SK-N-SH (cell line): ENCODE measurements at regions not wholly inside any gene's neighbourhood (a gene's known extent, or its start where the extent isn't known, plus 50 kb on each side); places are given as distances from the start of the nearest gene placed in this dataset.

ENCODE experiments used
- CTCF ChIA-PET: fragments of 300-600, 350-600 bp; formaldehyde crosslinking; extraction: SDS; loops from one replicate; lab custom pipeline; 2021; lab: Yijun Ruan, JAX
- POLR2A ChIA-PET: fragments of 350-600 bp; sonication (Branson Sonifier 250); formaldehyde crosslinking; extraction: SDS; loops from one replicate; lab custom pipeline; 2020; ENCODE audit warnings: antibody characterized with exemption, inconsistent platforms; lab: Yijun Ruan, JAX
- DNase-seq: peaks from one replicate; pipeline ENCODE4 v3.0.0; 2012
- H2AFZ ChIP-seq: fragments of 200-600 bp; sonication (generic); 2 replicates; pipeline ENCODE4 v1.8.1; 2016; ENCODE audit warnings: antibody characterized with exemption, mild to moderate bottlenecking, low read depth
- H3F3A ChIP-seq: fragments of 200-600 bp; sonication (generic); replicated peaks from 2 replicates; pipeline ENCODE3; 2016; ENCODE audit warnings: antibody characterized with exemption, mild to moderate bottlenecking; ENCODE audit not compliant: insufficient read depth
- H3K27ac ChIP-seq, 2 experiments: fragments of 200-500 bp in 1 of 2; fragments of 200-600 bp in 1 of 2; sonication (Bioruptor generic) in 1 of 2; sonication (generic), shearing (Covaris generic) in 1 of 2; 2 replicates each; pipeline versions ENCODE4 v1.5.1 to v1.6.1; 2014 to 2016; ENCODE audit warnings: low read depth in 2 of 2, inconsistent platforms in 1 of 2, low read length in 1 of 2, mild to moderate bottlenecking in 1 of 2, mixed read lengths in 1 of 2
- H3K27me3 ChIP-seq: fragments of 200-600 bp; sonication (generic), shearing (Covaris generic); 2 replicates; pipeline ENCODE4 v1.6.1; 2016; ENCODE audit warnings: mixed run types; ENCODE audit not compliant: insufficient read depth
- H3K36me3 ChIP-seq, 2 experiments: fragments of 200-500 bp in 1 of 2; fragments of 200-600 bp in 1 of 2; sonication (Bioruptor generic) in 1 of 2; sonication (generic) in 1 of 2; replicated peaks in 1 of 2; 2 replicates each; pipeline versions ENCODE3 to v1.5.1; 2014 to 2016; ENCODE audit warnings: low read length in 1 of 2, mild to moderate bottlenecking in 1 of 2; ENCODE audit not compliant: insufficient read depth in 2 of 2, control insufficient read depth in 1 of 2
- H3K4me1 ChIP-seq, 2 experiments: fragments of 200-500 bp in 1 of 2; fragments of 200-600 bp in 1 of 2; sonication (Bioruptor generic) in 1 of 2; sonication (generic), shearing (Covaris generic) in 1 of 2; 2 replicates each; pipeline versions ENCODE4 v1.5.1 to v1.6.1; 2014 to 2016; ENCODE audit warnings: low read depth in 1 of 2, low read length in 1 of 2, mixed run types in 1 of 2; ENCODE audit not compliant: insufficient read depth in 2 of 2, control insufficient read depth in 1 of 2
- H3K4me2 ChIP-seq: fragments of 200-600 bp; sonication (generic), shearing (Covaris generic); 2 replicates; pipeline ENCODE4 v1.6.1; 2017; ENCODE audit warnings: mixed run types
- H3K4me3 ChIP-seq, 2 experiments: fragments of 200-500 bp in 1 of 2; fragments of 200-600 bp in 1 of 2; sonication (Bioruptor generic) in 1 of 2; sonication (generic), shearing (Covaris generic) in 1 of 2; 2 replicates each; pipeline versions ENCODE4 v1.5.1 to v1.8.1; 2014 to 2016; ENCODE audit warnings: low read depth in 2 of 2, inconsistent platforms in 1 of 2, low read length in 1 of 2, mild to moderate bottlenecking in 1 of 2, mixed read lengths in 1 of 2, moderate library complexity in 1 of 2
- H3K79me2 ChIP-seq: fragments of 200-600 bp; sonication (generic); 2 replicates; pipeline ENCODE4 v1.8.1; 2017; ENCODE audit warnings: mild to moderate bottlenecking; ENCODE audit not compliant: insufficient read depth
- H3K9ac ChIP-seq: fragments of 200-600 bp; sonication (generic); 2 replicates; pipeline ENCODE4 v1.6.1; 2017; ENCODE audit warnings: mixed run types
- H3K9me2 ChIP-seq: fragments of 200-600 bp; sonication (generic); 2 replicates; pipeline ENCODE4 v1.6.1; 2017; ENCODE audit warnings: mixed run types
- H3K9me3 ChIP-seq: fragments of 200-600 bp; sonication (generic); 2 replicates; pipeline ENCODE4 v1.6.1; 2017; ENCODE audit warnings: mixed run types, mild to moderate bottlenecking, moderate library complexity
- H4K20me1 ChIP-seq: fragments of 200-600 bp; sonication (generic); 2 replicates; pipeline ENCODE4 v1.6.1; 2017; ENCODE audit warnings: mild to moderate bottlenecking, mixed run types; ENCODE audit not compliant: insufficient read depth
- CHD2 ChIP-seq: fragments of 150-350 bp; IDR thresholded peaks from 2 replicates; pipeline ENCODE4 v1.6.1; 2018; ENCODE audit warnings: low read length; ENCODE audit not compliant: partially characterized antibody
- GATA2 ChIP-seq: sonication (generic); formaldehyde crosslinking; IDR thresholded peaks from 2 replicates; pipeline ENCODE4 v1.5.0; 2020; ENCODE audit warnings: mild to moderate bottlenecking, missing genetic modification reagents
- NRF1 ChIP-seq: IDR thresholded peaks from 2 replicates; pipeline ENCODE4 v1.6.1; 2012; ENCODE audit warnings: low read depth, mild to moderate bottlenecking, low read length
- RXRA ChIP-seq: IDR thresholded peaks from 2 replicates; pipeline ENCODE4 v1.4.0; 2012; ENCODE audit warnings: low read depth, mild to moderate bottlenecking, borderline replicate concordance
- SMC3 ChIP-seq: IDR thresholded peaks from 2 replicates; pipeline ENCODE4 v1.6.1; 2012; ENCODE audit warnings: low read depth, low read length, improper control_type of control experiment
- TAF1 ChIP-seq: IDR thresholded peaks from 2 replicates; pipeline ENCODE4 v1.6.1; 2012; ENCODE audit warnings: low read depth, mild to moderate bottlenecking, low read length, moderate library complexity, borderline replicate concordance
- WGBS: methylation state at CpG from one replicate; pipeline ENCODE4 v1.1.6; 2017; ENCODE audit warnings: low lambda C conversion rate; 5-methylcytosine and 5-hydroxymethylcytosine counted together
- TF ChIP-seq, protein P1 (sequence below): IDR thresholded peaks from 2 replicates; pipeline ENCODE4 v1.4.0; 2012; ENCODE audit warnings: low read depth
- TF ChIP-seq, protein P2 (sequence below): IDR thresholded peaks from 2 replicates; pipeline ENCODE4; 2012
- TF ChIP-seq, protein P3 (sequence below): fragments of 150-350 bp; IDR thresholded peaks from 2 replicates; pipeline ENCODE4 v1.6.1; 2016; ENCODE audit warnings: mild to moderate bottlenecking, low read depth, low read length
- TF ChIP-seq, protein P4 (sequence below): fragments of 200-600 bp; sonication (generic); IDR thresholded peaks from 2 replicates; pipeline ENCODE4 v1.6.1; 2017; ENCODE audit warnings: antibody characterized with exemption, mild to moderate bottlenecking, moderate library complexity

DNA sequence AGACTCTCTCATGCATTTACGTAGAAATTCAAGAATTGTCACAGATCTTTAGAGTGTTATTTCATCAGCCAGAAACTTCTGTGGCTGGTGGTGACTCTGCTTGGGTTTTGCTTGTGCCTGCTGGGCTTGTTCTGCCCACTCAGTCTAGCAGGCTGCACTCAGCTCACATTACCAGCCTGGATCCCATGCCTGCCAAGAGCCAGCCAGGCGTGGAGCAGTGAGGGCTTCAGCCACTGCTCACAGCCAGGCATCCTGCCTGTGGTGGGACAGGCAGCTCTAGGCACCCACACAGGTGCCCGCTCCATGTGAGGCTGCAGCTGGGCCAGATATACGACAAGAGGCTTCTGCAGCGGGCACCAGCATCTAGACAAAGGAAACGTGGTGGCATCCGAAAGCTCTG is 1213.3 kb upstream of the RAG2 start:
- H2AFZ ChIP-seq, result no peak overlapping the region
- 46% methylated on average over 7 of the region's 7 CpGs for WGBS
- DNase-seq, result no peak
- no peaks in the 10 kb centered on the region for H4K20me1 ChIP-seq
- H3K9ac ChIP-seq, result no peak overlapping the region
- no peaks in the 10 kb centered on the region for H3F3A ChIP-seq
- no peaks in the 10 kb centered on the region for H3K9me3 ChIP-seq
- H3K4me1 ChIP-seq, result no peaks in the 10 kb centered on the region
- H3K27me3 ChIP-seq, result no peaks in the 10 kb centered on the region
- TF ChIP-seq, protein P1, sequence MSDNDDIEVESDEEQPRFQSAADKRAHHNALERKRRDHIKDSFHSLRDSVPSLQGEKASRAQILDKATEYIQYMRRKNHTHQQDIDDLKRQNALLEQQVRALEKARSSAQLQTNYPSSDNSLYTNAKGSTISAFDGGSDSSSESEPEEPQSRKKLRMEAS, result no peak
- TF ChIP-seq SMC3, result no peak
- TF ChIP-seq, protein P2, sequence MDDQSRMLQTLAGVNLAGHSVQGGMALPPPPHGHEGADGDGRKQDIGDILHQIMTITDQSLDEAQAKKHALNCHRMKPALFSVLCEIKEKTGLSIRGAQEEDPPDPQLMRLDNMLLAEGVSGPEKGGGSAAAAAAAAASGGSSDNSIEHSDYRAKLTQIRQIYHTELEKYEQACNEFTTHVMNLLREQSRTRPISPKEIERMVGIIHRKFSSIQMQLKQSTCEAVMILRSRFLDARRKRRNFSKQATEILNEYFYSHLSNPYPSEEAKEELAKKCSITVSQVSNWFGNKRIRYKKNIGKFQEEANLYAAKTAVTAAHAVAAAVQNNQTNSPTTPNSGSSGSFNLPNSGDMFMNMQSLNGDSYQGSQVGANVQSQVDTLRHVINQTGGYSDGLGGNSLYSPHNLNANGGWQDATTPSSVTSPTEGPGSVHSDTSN, result no peak
- no peak for TF ChIP-seq CHD2
- TF ChIP-seq RXRA, result no peak
- ChIA-PET CTCF (interaction anchor here (1.5 kb wide), 1 partner anchor 980 kb away, joined by 5 read pairs; no protein-coding TSS in a partner anchor), POLR2A (no interaction called here)
- no peak overlapping the region for H3K27ac ChIP-seq
- H3K79me2 ChIP-seq, result no peaks in the 10 kb centered on the region
- no peaks in the 10 kb centered on the region for H3K36me3 ChIP-seq
- peaks cover 3% of the 10 kb centered on the region; the same call in 1 of the 2 replicates for H3K9me2 ChIP-seq
- no peak overlapping the region for H3K4me2 ChIP-seq
- no peak overlapping the region for H3K4me3 ChIP-seq

DNA sequence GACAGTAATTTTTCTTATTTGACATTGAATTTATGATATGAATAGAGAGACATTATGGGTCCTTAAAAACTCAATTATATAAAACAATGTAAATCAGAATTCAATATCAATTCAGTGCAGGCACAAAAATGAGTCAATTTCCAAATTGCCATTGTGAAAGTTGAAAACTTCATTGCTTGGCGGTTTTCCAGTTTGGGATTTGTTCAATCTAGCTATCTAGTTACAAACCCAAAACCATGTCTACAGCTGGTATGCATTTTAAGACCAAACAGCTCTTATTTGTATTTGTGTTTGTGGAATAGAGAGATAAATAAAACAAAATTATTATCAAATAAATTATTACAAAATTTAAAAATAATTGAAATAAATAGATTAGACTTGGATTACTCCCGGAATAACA is 1206.6 kb upstream of the RAG2 start:
- POLR2A ChIA-PET, result no interaction called here
- no peak overlapping the region for H3K9ac ChIP-seq
- TF ChIP-seq, protein P3, sequence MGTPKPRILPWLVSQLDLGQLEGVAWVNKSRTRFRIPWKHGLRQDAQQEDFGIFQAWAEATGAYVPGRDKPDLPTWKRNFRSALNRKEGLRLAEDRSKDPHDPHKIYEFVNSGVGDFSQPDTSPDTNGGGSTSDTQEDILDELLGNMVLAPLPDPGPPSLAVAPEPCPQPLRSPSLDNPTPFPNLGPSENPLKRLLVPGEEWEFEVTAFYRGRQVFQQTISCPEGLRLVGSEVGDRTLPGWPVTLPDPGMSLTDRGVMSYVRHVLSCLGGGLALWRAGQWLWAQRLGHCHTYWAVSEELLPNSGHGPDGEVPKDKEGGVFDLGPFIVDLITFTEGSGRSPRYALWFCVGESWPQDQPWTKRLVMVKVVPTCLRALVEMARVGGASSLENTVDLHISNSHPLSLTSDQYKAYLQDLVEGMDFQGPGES, result no peak
- TF ChIP-seq, protein P4, sequence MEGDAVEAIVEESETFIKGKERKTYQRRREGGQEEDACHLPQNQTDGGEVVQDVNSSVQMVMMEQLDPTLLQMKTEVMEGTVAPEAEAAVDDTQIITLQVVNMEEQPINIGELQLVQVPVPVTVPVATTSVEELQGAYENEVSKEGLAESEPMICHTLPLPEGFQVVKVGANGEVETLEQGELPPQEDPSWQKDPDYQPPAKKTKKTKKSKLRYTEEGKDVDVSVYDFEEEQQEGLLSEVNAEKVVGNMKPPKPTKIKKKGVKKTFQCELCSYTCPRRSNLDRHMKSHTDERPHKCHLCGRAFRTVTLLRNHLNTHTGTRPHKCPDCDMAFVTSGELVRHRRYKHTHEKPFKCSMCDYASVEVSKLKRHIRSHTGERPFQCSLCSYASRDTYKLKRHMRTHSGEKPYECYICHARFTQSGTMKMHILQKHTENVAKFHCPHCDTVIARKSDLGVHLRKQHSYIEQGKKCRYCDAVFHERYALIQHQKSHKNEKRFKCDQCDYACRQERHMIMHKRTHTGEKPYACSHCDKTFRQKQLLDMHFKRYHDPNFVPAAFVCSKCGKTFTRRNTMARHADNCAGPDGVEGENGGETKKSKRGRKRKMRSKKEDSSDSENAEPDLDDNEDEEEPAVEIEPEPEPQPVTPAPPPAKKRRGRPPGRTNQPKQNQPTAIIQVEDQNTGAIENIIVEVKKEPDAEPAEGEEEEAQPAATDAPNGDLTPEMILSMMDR, result no peak
- no peak for TF ChIP-seq GATA2 (CRISPR knock-in tag)
- TF ChIP-seq, protein P2, result no peak
- TF ChIP-seq SMC3, result no peak
- TF ChIP-seq TAF1, result no peak
- TF ChIP-seq NRF1, result no peak
- H3K27ac ChIP-seq, result no peak overlapping the region
- no peak overlapping the region for H2AFZ ChIP-seq
- no peaks in the 10 kb centered on the region for H4K20me1 ChIP-seq
- DNase-seq, result no peak
- H3K27me3 ChIP-seq, result no peaks in the 10 kb centered on the region
- H3K4me1 ChIP-seq, result no peaks in the 10 kb centered on the region
- no peaks in the 10 kb centered on the region for H3K36me3 ChIP-seq
- no peaks in the 10 kb centered on the region for H3F3A ChIP-seq
- H3K4me2 ChIP-seq, result no peak overlapping the region
- H3K9me2 ChIP-seq, result no peaks in the 10 kb centered on the region
- no peaks in the 10 kb centered on the region for H3K79me2 ChIP-seq
- CTCF ChIA-PET, result no interaction called here
- no peaks in the 10 kb centered on the region for H3K9me3 ChIP-seq
- 67% methylated on average over 2 of the region's 2 CpGs for WGBS
- H3K4me3 ChIP-seq, result no peak overlapping the region
